Activated naive CD8-positive, alpha-beta T cell (primary cell): ENCODE measurements at regions not wholly inside any gene's neighbourhood (a gene's known extent, or its start where the extent isn't known, plus 50 kb on each side); places are given as distances from the start of the nearest gene placed in this dataset.
"Not testable (repeated sequence)": the region's sequence is repeated elsewhere in the genome, so short reads cannot be mapped to it uniquely, and the experiment has no call there.

ENCODE experiments used
- H3K27ac Mint-ChIP-seq: one replicate; pipeline ENCODE4 v1.8.0; 2021; ENCODE audit warnings: mixed read lengths
- H3K27me3 Mint-ChIP-seq: one replicate; pipeline ENCODE4 v1.8.0; 2021; ENCODE audit warnings: mixed read lengths
- H3K36me3 Mint-ChIP-seq: one replicate; pipeline ENCODE4 v1.8.0; 2021; ENCODE audit warnings: mixed read lengths
- H3K4me1 Mint-ChIP-seq: one replicate; pipeline ENCODE4 v1.8.0; 2021; ENCODE audit warnings: low read depth, mixed read lengths
- H3K4me3 Mint-ChIP-seq: one replicate; pipeline ENCODE4 v1.8.0; 2021; ENCODE audit warnings: mild to moderate bottlenecking, mixed read lengths
- H3K9me3 Mint-ChIP-seq: one replicate; pipeline ENCODE4 v1.8.0; 2021; ENCODE audit warnings: low read depth, mixed read lengths

- Mint-ChIP-seq H3K27ac (no peak overlapping the region), H3K9me3 (peaks cover 13% of the 10 kb centered on the region), H3K36me3 (no peaks in the 10 kb centered on the region), H3K4me3 (no peak overlapping the region), H3K4me1 (no peaks in the 10 kb centered on the region), H3K27me3 (no peaks in the 10 kb centered on the region)
These were observed 654.2 kb downstream of the TENT5A start for GRCh38 chr6:81098109-81098814.

- not testable (repeated sequence) for H3K4me3 Mint-ChIP-seq, H3K4me1 Mint-ChIP-seq, H3K27ac Mint-ChIP-seq, H3K27me3 Mint-ChIP-seq, H3K9me3 Mint-ChIP-seq, H3K36me3 Mint-ChIP-seq
These were observed 656.0 kb downstream of the TENT5A start for GRCh38 chr6:81096464-81096863.

GRCh38 chr6:81093051-81093450, 659.4 kb downstream of the TENT5A start:
- peaks cover 6% of the 10 kb centered on the region for H3K9me3 Mint-ChIP-seq
- H3K36me3 Mint-ChIP-seq = no peaks in the 10 kb centered on the region
- no peak overlapping the region for H3K27ac Mint-ChIP-seq
- H3K4me3 Mint-ChIP-seq = no peak overlapping the region
- no peaks in the 10 kb centered on the region for H3K4me1 Mint-ChIP-seq
- H3K27me3 Mint-ChIP-seq = no peaks in the 10 kb centered on the region

DNA sequence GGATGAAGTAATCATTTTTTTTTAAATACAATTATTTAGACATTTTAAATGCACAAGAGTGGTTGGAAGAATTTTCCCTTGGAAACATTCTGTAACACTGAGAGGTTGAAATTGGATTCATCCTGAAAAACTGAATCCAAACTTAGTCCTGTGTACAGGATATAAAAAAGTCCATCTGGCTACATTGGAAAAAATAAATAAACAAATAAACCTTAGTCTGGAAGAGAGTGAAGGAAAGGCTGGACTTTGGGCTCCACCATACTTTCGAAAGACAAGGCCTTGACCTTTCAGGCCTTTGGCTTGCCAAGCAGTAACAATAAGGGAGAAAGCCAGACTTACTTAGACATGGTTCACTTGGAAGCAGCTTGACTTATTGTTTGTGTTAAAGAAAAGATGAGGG, 664.3 kb downstream of the TENT5A start:
- Mint-ChIP-seq H3K36me3 (no peaks in the 10 kb centered on the region), H3K9me3 (peaks cover 2% of the 10 kb centered on the region), H3K27ac (no peak overlapping the region), H3K27me3 (no peaks in the 10 kb centered on the region), H3K4me1 (no peaks in the 10 kb centered on the region), H3K4me3 (no peak overlapping the region)

- H3K27ac Mint-ChIP-seq = no peak overlapping the region
These were observed 665.5 kb downstream of the TENT5A start for GRCh38 chr6:81086991-81087390.

DNA sequence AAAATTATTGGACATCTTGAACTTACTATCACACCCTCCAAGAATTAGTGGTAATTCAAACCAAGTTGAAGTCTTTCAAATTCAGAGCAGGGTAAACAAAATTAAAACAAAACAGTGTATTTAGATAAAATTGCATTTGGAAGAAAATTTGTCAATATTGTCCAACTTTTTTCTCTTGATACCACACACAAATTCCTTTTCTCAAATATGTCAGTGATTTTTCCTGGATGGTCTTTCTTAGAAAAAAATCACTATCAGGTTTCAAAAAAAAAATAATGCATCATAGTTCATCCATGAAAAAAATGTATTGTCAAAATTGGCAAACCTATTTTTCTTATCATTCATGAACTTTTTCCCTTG, 667.1 kb downstream of the TENT5A start:
- Mint-ChIP-seq H3K27me3 (no peaks in the 10 kb centered on the region), H3K4me1 (no peaks in the 10 kb centered on the region), H3K9me3 (peaks cover 5% of the 10 kb centered on the region), H3K4me3 (no peak overlapping the region), H3K27ac (no peak overlapping the region), H3K36me3 (no peaks in the 10 kb centered on the region)

More at GRCh38 chr6:81086991-81087390, 665.5 kb downstream of the TENT5A start:
- no peaks in the 10 kb centered on the region for H3K27me3 Mint-ChIP-seq
- H3K36me3 Mint-ChIP-seq = no peaks in the 10 kb centered on the region
- H3K4me1 Mint-ChIP-seq = no peaks in the 10 kb centered on the region
- H3K4me3 Mint-ChIP-seq = no peak overlapping the region
- peaks cover 2% of the 10 kb centered on the region for H3K9me3 Mint-ChIP-seq

DNA sequence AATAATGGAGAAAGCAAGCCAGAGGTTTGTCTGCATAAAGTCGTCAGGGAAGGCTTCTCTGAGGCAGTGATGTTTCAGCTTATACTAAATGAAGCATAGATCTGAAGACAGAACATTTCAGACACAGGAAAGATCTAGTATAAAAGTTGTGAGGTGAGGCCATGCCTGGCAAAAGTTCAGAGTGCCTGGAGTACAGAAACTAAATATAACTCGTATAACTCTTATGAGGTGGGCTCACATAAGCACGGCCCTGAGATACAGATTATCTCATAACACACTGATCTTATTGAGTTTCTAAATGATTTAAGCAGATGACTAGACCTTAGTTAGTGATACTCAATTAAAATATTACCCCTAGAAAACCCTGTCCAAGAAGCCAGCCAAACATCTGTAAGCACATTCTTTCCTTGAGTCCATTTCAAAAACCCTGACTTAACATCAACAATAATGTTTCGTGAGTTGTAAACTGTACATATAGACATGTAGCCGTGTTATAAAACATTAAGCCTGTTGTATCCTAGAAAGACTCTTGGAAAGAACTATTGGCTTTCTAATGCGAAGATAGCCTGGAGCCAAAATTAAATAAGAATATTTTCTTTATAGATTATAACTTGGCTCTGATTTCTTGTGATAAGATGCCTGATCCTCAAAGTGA, 667.6 kb downstream of the TENT5A start:
- no peaks in the 10 kb centered on the region for H3K27me3 Mint-ChIP-seq
- no peak overlapping the region for H3K27ac Mint-ChIP-seq
- H3K4me1 Mint-ChIP-seq = no peaks in the 10 kb centered on the region
- H3K36me3 Mint-ChIP-seq = no peaks in the 10 kb centered on the region
- peaks cover 5% of the 10 kb centered on the region for H3K9me3 Mint-ChIP-seq
- H3K4me3 Mint-ChIP-seq = no peak overlapping the region

- no peak overlapping the region for H3K27ac Mint-ChIP-seq
- H3K36me3 Mint-ChIP-seq = no peaks in the 10 kb centered on the region
- H3K27me3 Mint-ChIP-seq = no peaks in the 10 kb centered on the region
- H3K9me3 Mint-ChIP-seq = no peaks in the 10 kb centered on the region
- H3K4me1 Mint-ChIP-seq = no peaks in the 10 kb centered on the region
- H3K4me3 Mint-ChIP-seq = no peak overlapping the region
These were observed 676.5 kb downstream of the TENT5A start for GRCh38 chr6:81075974-81076373.

DNA sequence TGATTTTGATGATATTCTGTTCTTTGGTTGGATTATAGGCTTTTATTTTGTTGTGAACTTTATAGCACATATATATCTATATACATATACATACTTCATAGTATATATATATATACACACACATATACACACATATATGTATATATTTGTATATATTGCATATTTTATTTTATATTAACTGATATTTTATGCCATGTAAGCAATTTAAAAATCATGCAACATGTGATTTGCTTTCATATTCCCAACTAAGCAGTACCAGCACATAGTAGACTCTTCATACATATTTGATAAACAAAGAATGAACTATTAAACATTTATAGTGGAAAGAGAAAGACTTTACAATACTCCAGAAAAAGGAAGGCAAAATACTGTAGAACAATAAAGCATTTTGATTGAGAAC, 679.2 kb downstream of the TENT5A start:
- Mint-ChIP-seq H3K9me3 (peaks cover 5% of the 10 kb centered on the region), H3K27me3 (no peaks in the 10 kb centered on the region), H3K27ac (no peak overlapping the region), H3K36me3 (no peaks in the 10 kb centered on the region), H3K4me3 (no peak overlapping the region), H3K4me1 (no peaks in the 10 kb centered on the region)

GRCh38 chr6:81071121-81071520, 681.4 kb downstream of the TENT5A start:
- H3K4me1 Mint-ChIP-seq = no peaks in the 10 kb centered on the region
- peaks cover 5% of the 10 kb centered on the region for H3K9me3 Mint-ChIP-seq
- no peaks in the 10 kb centered on the region for H3K27me3 Mint-ChIP-seq
- no peaks in the 10 kb centered on the region for H3K36me3 Mint-ChIP-seq
- no peak overlapping the region for H3K27ac Mint-ChIP-seq
- H3K4me3 Mint-ChIP-seq = no peak overlapping the region

- Mint-ChIP-seq H3K27ac (no peak overlapping the region), H3K4me3 (no peak overlapping the region)
These were observed 685.4 kb downstream of the TENT5A start for GRCh38 chr6:81067057-81067456.

DNA sequence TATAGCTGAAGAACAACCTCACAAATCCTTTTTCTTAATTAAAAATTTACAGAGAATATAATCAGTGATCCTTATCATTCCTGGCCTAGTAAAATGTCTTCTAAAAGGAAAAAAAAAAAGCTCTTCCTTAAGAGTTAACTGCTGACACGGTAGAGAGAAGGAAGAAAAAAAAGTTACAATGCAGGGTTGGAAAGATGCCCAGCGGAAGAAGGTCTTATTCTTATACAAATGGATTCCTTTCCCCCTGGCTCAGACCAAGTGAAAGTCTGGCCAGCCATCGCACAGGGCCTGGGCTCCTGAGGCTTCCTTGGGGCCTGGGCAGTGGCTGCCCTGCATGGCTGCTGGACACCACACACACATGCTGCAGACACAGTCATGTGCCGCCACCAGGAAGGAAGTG, 688.6 kb downstream of the TENT5A start:
- Mint-ChIP-seq H3K27ac (no peak overlapping the region), H3K36me3 (no peaks in the 10 kb centered on the region), H3K4me3 (no peak overlapping the region), H3K4me1 (no peaks in the 10 kb centered on the region), H3K27me3 (no peaks in the 10 kb centered on the region), H3K9me3 (no peaks in the 10 kb centered on the region)

More at GRCh38 chr6:81067057-81067456, 685.4 kb downstream of the TENT5A start:
- H3K36me3 Mint-ChIP-seq = no peaks in the 10 kb centered on the region
- H3K9me3 Mint-ChIP-seq = peaks cover 5% of the 10 kb centered on the region
- no peaks in the 10 kb centered on the region for H3K4me1 Mint-ChIP-seq
- H3K27me3 Mint-ChIP-seq = no peaks in the 10 kb centered on the region

DNA sequence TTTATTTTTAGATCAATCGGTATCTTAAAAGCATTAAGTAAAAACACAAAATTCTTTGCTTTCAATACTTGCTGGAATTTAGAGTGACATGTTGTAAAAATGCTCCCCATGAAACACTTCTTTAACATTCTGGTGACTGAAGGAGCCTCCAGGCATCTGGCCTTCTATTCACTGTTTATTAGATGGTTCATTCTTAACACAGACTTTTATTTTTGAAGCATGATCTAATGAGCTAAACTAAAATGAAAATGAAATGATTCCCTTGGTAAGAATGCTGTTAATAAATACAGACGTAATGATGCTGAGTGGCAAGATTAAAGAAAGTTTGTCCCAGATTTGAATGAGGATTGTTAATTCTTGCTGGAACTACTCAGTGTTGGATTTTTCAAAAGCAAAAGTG, 698.4 kb downstream of the TENT5A start:
- Mint-ChIP-seq H3K27me3 (no peaks in the 10 kb centered on the region), H3K27ac (no peak overlapping the region), H3K36me3 (no peaks in the 10 kb centered on the region), H3K9me3 (no peaks in the 10 kb centered on the region), H3K4me3 (no peak overlapping the region), H3K4me1 (no peaks in the 10 kb centered on the region)

GRCh38 chr6:81051952-81052351, 700.5 kb downstream of the TENT5A start:
- Mint-ChIP-seq H3K9me3 (no peaks in the 10 kb centered on the region), H3K36me3 (no peaks in the 10 kb centered on the region), H3K27ac (no peak overlapping the region), H3K27me3 (no peaks in the 10 kb centered on the region), H3K4me1 (no peaks in the 10 kb centered on the region), H3K4me3 (no peak overlapping the region)

DNA sequence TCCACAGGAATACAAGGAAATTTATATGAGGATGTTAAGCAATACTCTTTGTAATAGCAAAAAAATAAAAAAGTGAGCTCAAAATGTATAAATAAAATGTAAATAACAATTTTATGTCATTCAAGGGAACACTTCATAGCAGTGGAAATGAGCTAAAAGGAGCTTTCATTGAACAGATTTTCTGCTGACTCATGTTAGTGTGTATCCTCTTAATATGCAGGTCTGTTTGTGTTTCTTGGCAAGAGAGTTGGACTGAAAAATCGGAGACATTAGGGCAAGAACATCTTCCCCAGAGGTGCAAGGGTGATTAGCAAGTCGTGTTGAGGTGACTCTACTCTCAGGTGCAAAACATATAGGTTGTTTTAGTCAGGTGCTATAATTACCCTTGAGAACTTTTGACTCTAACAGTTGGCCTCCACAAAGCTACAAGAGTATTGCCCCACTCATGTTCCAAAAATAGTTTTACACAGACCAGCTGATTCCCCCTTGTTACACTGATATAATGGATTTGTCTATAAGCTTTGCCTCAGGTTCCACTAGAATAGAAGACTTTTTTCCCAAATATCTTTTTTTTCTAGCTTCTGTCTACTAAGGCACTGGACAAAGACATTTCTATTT, 702.9 kb downstream of the TENT5A start:
- H3K4me1 Mint-ChIP-seq = no peaks in the 10 kb centered on the region
- no peak overlapping the region for H3K27ac Mint-ChIP-seq
- H3K27me3 Mint-ChIP-seq = no peaks in the 10 kb centered on the region
- no peaks in the 10 kb centered on the region for H3K36me3 Mint-ChIP-seq
- H3K4me3 Mint-ChIP-seq = no peak overlapping the region
- H3K9me3 Mint-ChIP-seq = no peaks in the 10 kb centered on the region
